Upper lobe of left lung (tissue), 4 donors: ENCODE measurements at regions not wholly inside any gene's neighbourhood (a gene's known extent, or its start where the extent isn't known, plus 50 kb on each side); places are given as distances from the start of the nearest gene placed in this dataset.

Source experiments
- EP300 ChIP-seq, 4 donors: sonication (generic); formaldehyde crosslinking; IDR thresholded peaks; one replicate each; pipeline ENCODE4 v1.5.1; 2017; ENCODE audit warnings: antibody characterized with exemption in 4 of 4, control low read depth in 2 of 4
- POLR2A ChIP-seq, 4 donors: fragments of 450-650 bp; IDR thresholded peaks; one replicate each; pipeline ENCODE4 v1.5.1; 2016 to 2017; ENCODE audit warnings: antibody characterized with exemption in 4 of 4, mild to moderate bottlenecking in 2 of 4
- POLR2AphosphoS5 ChIP-seq, 2 donors: sonication (generic); formaldehyde crosslinking; IDR thresholded peaks; one replicate each; pipeline ENCODE4 v1.5.1; 2017; ENCODE audit warnings: antibody characterized with exemption in 2 of 2
- TF ChIP-seq, protein P1 (sequence below), 6 experiments: fragments of 450-650 bp in 4 of 6; fragments of 200-600 bp in 2 of 6; sonication (generic) in 2 of 6; IDR thresholded peaks; one replicate each; pipeline ENCODE4 v1.5.1; 2016 to 2019; ENCODE audit warnings: antibody characterized with exemption in 6 of 6

DNA sequence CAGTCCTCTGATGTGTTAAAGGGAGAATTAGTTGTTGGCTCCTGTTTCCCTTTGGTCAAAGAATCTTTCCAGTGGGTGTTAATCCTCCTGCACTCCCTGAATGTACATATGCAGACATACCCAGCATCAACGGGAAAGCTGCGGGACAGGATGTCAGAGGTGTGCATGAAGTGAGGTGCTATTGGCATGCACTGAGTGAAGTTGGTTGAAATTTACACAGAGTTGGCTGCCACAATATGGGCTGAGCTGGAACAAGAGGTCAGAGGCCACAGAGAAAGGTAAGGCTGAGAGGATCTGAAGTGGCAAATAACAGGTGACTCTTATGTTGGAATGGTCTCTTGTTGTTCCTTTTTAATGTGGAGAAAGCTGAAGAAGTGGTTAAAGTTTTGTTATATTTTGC is 82.7 kb upstream of the AKIRIN2 start:
- TF ChIP-seq, protein P1, sequence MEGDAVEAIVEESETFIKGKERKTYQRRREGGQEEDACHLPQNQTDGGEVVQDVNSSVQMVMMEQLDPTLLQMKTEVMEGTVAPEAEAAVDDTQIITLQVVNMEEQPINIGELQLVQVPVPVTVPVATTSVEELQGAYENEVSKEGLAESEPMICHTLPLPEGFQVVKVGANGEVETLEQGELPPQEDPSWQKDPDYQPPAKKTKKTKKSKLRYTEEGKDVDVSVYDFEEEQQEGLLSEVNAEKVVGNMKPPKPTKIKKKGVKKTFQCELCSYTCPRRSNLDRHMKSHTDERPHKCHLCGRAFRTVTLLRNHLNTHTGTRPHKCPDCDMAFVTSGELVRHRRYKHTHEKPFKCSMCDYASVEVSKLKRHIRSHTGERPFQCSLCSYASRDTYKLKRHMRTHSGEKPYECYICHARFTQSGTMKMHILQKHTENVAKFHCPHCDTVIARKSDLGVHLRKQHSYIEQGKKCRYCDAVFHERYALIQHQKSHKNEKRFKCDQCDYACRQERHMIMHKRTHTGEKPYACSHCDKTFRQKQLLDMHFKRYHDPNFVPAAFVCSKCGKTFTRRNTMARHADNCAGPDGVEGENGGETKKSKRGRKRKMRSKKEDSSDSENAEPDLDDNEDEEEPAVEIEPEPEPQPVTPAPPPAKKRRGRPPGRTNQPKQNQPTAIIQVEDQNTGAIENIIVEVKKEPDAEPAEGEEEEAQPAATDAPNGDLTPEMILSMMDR (IDR thresholded peaks at IDR 0.05): no peak
- TF ChIP-seq POLR2A (IDR thresholded peaks at IDR 0.05) (no peak), EP300 (IDR thresholded peaks at IDR 0.05) (no peak), POLR2AphosphoS5 (IDR thresholded peaks at IDR 0.05) (no peak)
